HepG2 (cell line): ENCODE measurements at regions not wholly inside any gene's neighbourhood (a gene's known extent, or its start where the extent isn't known, plus 50 kb on each side); places are given as distances from the start of the nearest gene placed in this dataset.

Experiments used
- ATAC-seq: fragments of 200-7000 bp; cut with Tn5 transposase; 3 replicates; pipeline ENCODE4 v1.9.1; 2020; ENCODE audit warnings: mild to moderate bottlenecking, moderate library complexity
- BruUV-seq: library from RNA; stranded (reverse); fragments of 400-500 nt; replicated peaks from 2 replicates; lab custom pipeline; 2021; lab: Mats Ljungman, UMichigan
- CTCF ChIA-PET: fragments of 300-600 bp; formaldehyde crosslinking; extraction: SDS; loops from one replicate; lab custom pipeline; 2021; ENCODE audit warnings: low total read pairs, inconsistent platforms, low intra/inter-chr PET ratio; lab: Yijun Ruan, JAX
- POLR2A ChIA-PET: fragments of 350-600 bp; sonication (Branson Sonifier 250); formaldehyde crosslinking; loops from one replicate; lab custom pipeline; 2020; ENCODE audit warnings: antibody characterized with exemption, inconsistent platforms; lab: Yijun Ruan, JAX
- DNase-seq: peaks from one replicate; pipeline ENCODE4 v3.0.0-alpha.2; 2015; ENCODE audit warnings: low spot score
- FAIRE-seq: peaks from 3 replicates; lab custom pipeline; 2011; peaks lifted over from hg19 to GRCh38; lab: Jason Lieb, UNC
- H2AFZ ChIP-seq: one replicate; pipeline ENCODE4 v1.6.1; 2011; ENCODE audit warnings: low read length, inconsistent platforms
- H3K27ac ChIP-seq: fragments of 300-600 bp; 3 replicates; pipeline ENCODE4 v1.8.0; 2011; ENCODE audit warnings: mixed run types, mild to moderate bottlenecking, mixed read lengths, low read length, inconsistent platforms; ENCODE audit not compliant: insufficient read depth; ENCODE audit errors: extremely low read length
- H3K27me3 ChIP-seq, 2 experiments: fragments of 200-600 bp in 1 of 2; 2 replicates in 1 of 2; 3 replicates in 1 of 2; pipeline versions ENCODE4 v1.6.0 to v1.8.0; 2011; ENCODE audit warnings: low read length in 2 of 2, mild to moderate bottlenecking in 2 of 2, moderate library complexity in 2 of 2, inconsistent platforms in 1 of 2; ENCODE audit not compliant: insufficient read depth in 2 of 2, control insufficient read depth in 1 of 2
- H3K36me3 ChIP-seq, 2 experiments: fragments of 200-600 bp in 1 of 2; replicated peaks in 1 of 2; 2 replicates in 1 of 2; 3 replicates in 1 of 2; pipeline versions ENCODE4 v1.5.1 to v1.8.0; 2011; ENCODE audit warnings: low read length in 2 of 2, inconsistent platforms in 1 of 2; ENCODE audit not compliant: insufficient read depth in 2 of 2, control insufficient read depth in 1 of 2
- H3K4me1 ChIP-seq: 2 replicates; pipeline ENCODE4 v1.5.1; 2012; ENCODE audit warnings: low read length, inconsistent platforms; ENCODE audit not compliant: insufficient read depth
- H3K4me2 ChIP-seq: 2 replicates; pipeline ENCODE4 v1.6.0; 2011; ENCODE audit warnings: low read depth, low read length, inconsistent platforms
- H3K4me3 ChIP-seq, 3 experiments: fragments of 200-600 bp in 1 of 3; sonication (generic), shearing (Covaris generic) in 1 of 3; replicated peaks in 1 of 3; 2 replicates each; pipeline ENCODE4 v1.5.1; 2011 to 2016; ENCODE audit warnings: low read length in 3 of 3, inconsistent platforms in 2 of 3, low read depth in 2 of 3, mild to moderate bottlenecking in 2 of 3, control low read depth in 1 of 3, mixed read lengths in 1 of 3; ENCODE audit not compliant: insufficient read depth in 1 of 3
- H3K79me2 ChIP-seq: one replicate; pipeline ENCODE4 v1.6.1; 2011; ENCODE audit warnings: low read length, inconsistent platforms; ENCODE audit not compliant: insufficient read depth
- H3K9ac ChIP-seq: 2 replicates; pipeline ENCODE4 v1.6.0; 2011; ENCODE audit warnings: mild to moderate bottlenecking, low read depth, low read length, inconsistent platforms; ENCODE audit not compliant: insufficient read depth
- H3K9me3 ChIP-seq: 2 replicates; pipeline ENCODE4 v1.5.1; 2012; ENCODE audit warnings: mild to moderate bottlenecking, low read length
- H4K20me1 ChIP-seq: 2 replicates; pipeline ENCODE4 v1.6.0; 2011; ENCODE audit warnings: inconsistent platforms, mild to moderate bottlenecking, low read length, moderate library complexity; ENCODE audit not compliant: insufficient read depth
- GATAD1 ChIP-seq: IDR thresholded peaks from 2 replicates; pipeline ENCODE4 v1.6.1; 2016; ENCODE audit warnings: missing genetic modification reagents, missing compliant biosample characterization
- GZF1 ChIP-seq: sonication (generic); formaldehyde crosslinking; IDR thresholded peaks from 2 replicates; pipeline ENCODE4 v1.5.1; 2020; ENCODE audit warnings: mild to moderate bottlenecking, missing genetic modification reagents
- HCFC1 ChIP-seq: fragments of 150-350 bp; IDR thresholded peaks from 2 replicates; pipeline ENCODE4 v1.6.1; 2014; ENCODE audit warnings: low read depth, low read length
- PHF20 ChIP-seq: sonication (generic); formaldehyde crosslinking; IDR thresholded peaks from 2 replicates; pipeline ENCODE4 v1.5.0; 2020; ENCODE audit warnings: mild to moderate bottlenecking, missing genetic modification reagents
- PHF8 ChIP-seq: sonication (generic); formaldehyde crosslinking; IDR thresholded peaks from 2 replicates; pipeline ENCODE4 v1.5.0; 2020; ENCODE audit warnings: missing genetic modification reagents
- RFXAP ChIP-seq: sonication (generic); formaldehyde crosslinking; IDR thresholded peaks from 2 replicates; pipeline ENCODE4 v1.4.0; 2020; ENCODE audit warnings: missing genetic modification reagents, borderline replicate concordance
- TP53 ChIP-seq: sonication (generic); formaldehyde crosslinking; conservative IDR thresholded peaks from 2 replicates; pipeline ENCODE4 v1.4.0; 2020; ENCODE audit warnings: missing genetic modification reagents
- ZNF20 ChIP-seq: sonication (generic); formaldehyde crosslinking; IDR thresholded peaks from 2 replicates; pipeline ENCODE4 v1.4.0; 2020; ENCODE audit warnings: mild to moderate bottlenecking, moderate library complexity, missing genetic modification reagents
- ZNF382 ChIP-seq: sonication (generic); formaldehyde crosslinking; IDR thresholded peaks from 2 replicates; pipeline ENCODE4 v1.5.0; 2020; ENCODE audit warnings: missing genetic modification reagents, mild to moderate bottlenecking, borderline replicate concordance
- WGBS: methylation state at CpG from one replicate; pipeline ENCODE4 v1.1.6; 2017; ENCODE audit warnings: low lambda C conversion rate; 5-methylcytosine and 5-hydroxymethylcytosine counted together
- in situ Hi-C: cut with HindIII; loops from 2 replicates; pipeline ENCODE4 v1.10.0; 2017; ENCODE audit warnings: low pct_unique_long_range_greater_than_20kb; ENCODE audit not compliant: extremely low pct_ligation_motif_present
- intact Hi-C: fragments of 100-400 bp; cut with micrococcal nuclease; formaldehyde crosslinking; loops from one replicate; pipeline ENCODE4 v1.10.0; 2022; ENCODE audit not compliant: unreplicated experiment
- TF ChIP-seq, protein P1 (sequence below): sonication (generic); formaldehyde crosslinking; IDR thresholded peaks from 2 replicates; pipeline ENCODE4 v1.4.0; 2020; ENCODE audit warnings: mild to moderate bottlenecking, missing genetic modification reagents

DNA sequence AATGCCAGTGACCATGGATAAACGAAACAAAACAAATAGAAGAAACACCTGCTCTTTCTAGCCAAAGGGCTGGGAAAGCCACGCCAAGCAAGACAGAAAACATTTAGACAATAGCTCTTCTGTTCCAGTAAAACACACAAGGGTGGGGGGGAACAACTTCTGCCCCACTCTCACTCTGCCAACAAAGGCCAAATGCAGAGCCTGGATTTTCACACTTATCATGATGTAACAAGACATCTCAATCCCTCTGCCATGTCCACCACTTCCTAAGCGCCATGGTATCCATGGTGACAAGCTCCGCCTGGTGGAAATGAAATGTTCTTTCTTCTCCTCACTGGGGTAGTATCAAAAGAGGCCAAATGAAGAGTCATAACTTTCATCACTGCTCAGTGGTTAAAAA is 60.6 kb downstream of the DRD1 start:
- H3K4me1 ChIP-seq: no peaks in the 10 kb centered on the region
- no peaks in the 10 kb centered on the region for H3K79me2 ChIP-seq
- TF ChIP-seq ZNF382 (CRISPR knock-in tag): no peak
- TF ChIP-seq RFXAP: no peak
- TF ChIP-seq PHF20 (CRISPR knock-in tag): no peak
- TF ChIP-seq GZF1 (CRISPR knock-in tag): no peak
- TF ChIP-seq TP53 (CRISPR knock-in tag): no peak
- TF ChIP-seq PHF8 (CRISPR knock-in tag): no peak
- TF ChIP-seq GATAD1: no peak
- no peak for TF ChIP-seq ZNF20
- H3K4me3 ChIP-seq: no peak overlapping the region
- no TSS peak for BruUV-seq
- ChIA-PET POLR2A (no interaction called here), CTCF (no interaction called here)
- no peak overlapping the region for H3K9ac ChIP-seq
- no peaks in the 10 kb centered on the region for H3K27me3 ChIP-seq
- intact Hi-C loops: no loop called here
- H3K9me3 ChIP-seq: no peaks in the 10 kb centered on the region
- no peak overlapping the region for H2AFZ ChIP-seq
- DNase-seq: no peak
- H3K27ac ChIP-seq: no peak overlapping the region
- H3K4me2 ChIP-seq: no peak overlapping the region
- in situ Hi-C loops: no loop called here
- no peak for ATAC-seq
- no peaks in the 10 kb centered on the region for H4K20me1 ChIP-seq
- no peaks in the 10 kb centered on the region for H3K36me3 ChIP-seq
- FAIRE-seq: no peak
- WGBS: 0% methylated on average over 3 of the region's 4 CpGs

DNA sequence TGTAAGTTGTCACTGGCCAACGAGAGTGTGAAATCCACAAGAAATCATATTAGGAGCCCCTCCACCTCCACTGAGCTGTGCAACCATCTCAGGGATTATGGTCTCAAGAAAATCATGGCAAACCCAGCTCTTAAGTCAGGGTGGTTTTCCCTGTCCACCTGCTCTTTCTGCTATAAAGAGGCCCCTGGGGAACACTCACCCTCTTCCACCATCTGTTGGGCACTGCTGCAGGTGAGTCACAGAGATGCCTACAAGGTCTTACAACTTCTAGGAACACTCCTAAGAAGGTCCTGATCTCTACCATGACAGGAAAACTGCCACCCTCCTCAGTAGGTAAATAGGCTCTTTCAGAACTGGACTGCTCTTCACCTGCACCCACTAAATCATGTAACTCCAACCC is 61.8 kb downstream of the DRD1 start:
- Histone ChIP-seq H3K79me2 (no peaks in the 10 kb centered on the region), H3K36me3 (no peaks in the 10 kb centered on the region), H3K9me3 (no peaks in the 10 kb centered on the region), H4K20me1 (no peaks in the 10 kb centered on the region), H3K4me2 (no peak overlapping the region), H3K27ac (no peak overlapping the region), H2AFZ (no peak overlapping the region), H3K27me3 (no peaks in the 10 kb centered on the region)
- no TSS peak for BruUV-seq
- CTCF ChIA-PET: no interaction called here
- in situ Hi-C loops: no loop called here
- 0% methylated on average over 1 of the region's 1 CpG for WGBS
- ATAC-seq: no peak
- no peak for FAIRE-seq
- no peak for DNase-seq
- TF ChIP-seq, protein P1, sequence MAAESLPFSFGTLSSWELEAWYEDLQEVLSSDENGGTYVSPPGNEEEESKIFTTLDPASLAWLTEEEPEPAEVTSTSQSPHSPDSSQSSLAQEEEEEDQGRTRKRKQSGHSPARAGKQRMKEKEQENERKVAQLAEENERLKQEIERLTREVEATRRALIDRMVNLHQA (CRISPR knock-in tag): no peak
- TF ChIP-seq HCFC1: no peak
- TF ChIP-seq, all 625 proteins: peak for 0
- Histone ChIP-seq H3K4me1 (no peaks in the 10 kb centered on the region), H3K4me3 (no peak overlapping the region), H3K9ac (no peak overlapping the region)
- intact Hi-C loops: no loop called here
- POLR2A ChIA-PET: no interaction called here
